ENCODE measurements at regions not wholly inside any gene's neighbourhood (a gene's known extent, or its start where the extent isn't known, plus 50 kb on each side); places are given as distances from the start of the nearest gene placed in this dataset.
"Not testable (repeated sequence)": the region's sequence is repeated elsewhere in the genome, so short reads cannot be mapped to it uniquely, and the experiment has no call there.

GRCh38 chrX:4622486-4623167, 909.2 kb upstream of the PRKX start:
- peaks cover 13% of the 10 kb centered on the region for H3K9me3 Mint-ChIP-seq
- H3K27ac Mint-ChIP-seq (ENCODE audit: unreplicated experiment), result no peak overlapping the region
- no peak for DNase-seq (ENCODE audit: low read depth, low spot score)
- peaks cover 18% of the 10 kb centered on the region for H3K4me1 Mint-ChIP-seq
- peaks cover 3% of the 10 kb centered on the region for H3K36me3 Mint-ChIP-seq (ENCODE audit: low read depth)
- no peaks in the 10 kb centered on the region for H3K27me3 Mint-ChIP-seq (ENCODE audit: low read depth)
- H3K4me3 Mint-ChIP-seq, result no peak overlapping the region
- no peak for TF ChIP-seq CTCF (conservative IDR thresholded peaks at IDR 0.05)

GRCh38 chrX:4613651-4614050, 900.2 kb upstream of the PRKX start:
- not testable (repeated sequence) for H3K4me3 Mint-ChIP-seq; DNase-seq (ENCODE audit: low read depth, low spot score); H3K36me3 Mint-ChIP-seq (ENCODE audit: low read depth); H3K27me3 Mint-ChIP-seq (ENCODE audit: low read depth); H3K27ac Mint-ChIP-seq (ENCODE audit: unreplicated experiment)
- Mint-ChIP-seq H3K4me1 (peaks cover 24% of the 10 kb centered on the region), H3K9me3 (peaks cover 11% of the 10 kb centered on the region)

GRCh38 chrX:4588893-4589292, 875.4 kb upstream of the PRKX start:
- Mint-ChIP-seq H3K27me3 (ENCODE audit: low read depth) (no peaks in the 10 kb centered on the region), H3K9me3 (peaks cover 10% of the 10 kb centered on the region), H3K4me1 (no peaks in the 10 kb centered on the region), H3K27ac (ENCODE audit: unreplicated experiment) (no peak overlapping the region), H3K36me3 (ENCODE audit: low read depth) (no peaks in the 10 kb centered on the region), H3K4me3 (no peak overlapping the region)
- DNase-seq (ENCODE audit: low read depth, low spot score), result no peak
- no peak for TF ChIP-seq CTCF (conservative IDR thresholded peaks at IDR 0.05)

GRCh38 chrX:4588466-4588865, 875.0 kb upstream of the PRKX start:
- H3K4me1 Mint-ChIP-seq, result no peaks in the 10 kb centered on the region
- H3K4me3 Mint-ChIP-seq, result no peak overlapping the region
- TF ChIP-seq CTCF (conservative IDR thresholded peaks at IDR 0.05), result no peak
- no peak overlapping the region for H3K27ac Mint-ChIP-seq (ENCODE audit: unreplicated experiment)
- no peak for DNase-seq (ENCODE audit: low read depth, low spot score)
- H3K9me3 Mint-ChIP-seq, result peaks cover 10% of the 10 kb centered on the region
- H3K27me3 Mint-ChIP-seq (ENCODE audit: low read depth), result no peaks in the 10 kb centered on the region
- no peaks in the 10 kb centered on the region for H3K36me3 Mint-ChIP-seq (ENCODE audit: low read depth)

GRCh38 chrX:4588056-4588455, 874.6 kb upstream of the PRKX start:
- H3K27ac Mint-ChIP-seq (ENCODE audit: unreplicated experiment), result no peak overlapping the region
- no peaks in the 10 kb centered on the region for H3K36me3 Mint-ChIP-seq (ENCODE audit: low read depth)
- H3K4me1 Mint-ChIP-seq, result no peaks in the 10 kb centered on the region
- peaks cover 10% of the 10 kb centered on the region for H3K9me3 Mint-ChIP-seq
- DNase-seq (ENCODE audit: low read depth, low spot score), result no peak
- no peak for TF ChIP-seq CTCF (conservative IDR thresholded peaks at IDR 0.05)
- no peaks in the 10 kb centered on the region for H3K27me3 Mint-ChIP-seq (ENCODE audit: low read depth)
- no peak overlapping the region for H3K4me3 Mint-ChIP-seq

- Mint-ChIP-seq H3K9me3 (peaks cover 3% of the 10 kb centered on the region), H3K27me3 (ENCODE audit: low read depth) (no peaks in the 10 kb centered on the region), H3K27ac (ENCODE audit: unreplicated experiment) (no peak overlapping the region), H3K4me3 (no peak overlapping the region), H3K4me1 (no peaks in the 10 kb centered on the region), H3K36me3 (ENCODE audit: low read depth) (no peaks in the 10 kb centered on the region)
- TF ChIP-seq CTCF (conservative IDR thresholded peaks at IDR 0.05), result no peak
- no peak for DNase-seq (ENCODE audit: low read depth, low spot score)
These were observed 866.5 kb upstream of the PRKX start for GRCh38 chrX:4579999-4580398.

Data from neural crest cell (in vitro differentiated cells).